ENCODE measurements at regions not wholly inside any gene's neighbourhood (a gene's known extent, or its start where the extent isn't known, plus 50 kb on each side); places are given as distances from the start of the nearest gene placed in this dataset.

DNA sequence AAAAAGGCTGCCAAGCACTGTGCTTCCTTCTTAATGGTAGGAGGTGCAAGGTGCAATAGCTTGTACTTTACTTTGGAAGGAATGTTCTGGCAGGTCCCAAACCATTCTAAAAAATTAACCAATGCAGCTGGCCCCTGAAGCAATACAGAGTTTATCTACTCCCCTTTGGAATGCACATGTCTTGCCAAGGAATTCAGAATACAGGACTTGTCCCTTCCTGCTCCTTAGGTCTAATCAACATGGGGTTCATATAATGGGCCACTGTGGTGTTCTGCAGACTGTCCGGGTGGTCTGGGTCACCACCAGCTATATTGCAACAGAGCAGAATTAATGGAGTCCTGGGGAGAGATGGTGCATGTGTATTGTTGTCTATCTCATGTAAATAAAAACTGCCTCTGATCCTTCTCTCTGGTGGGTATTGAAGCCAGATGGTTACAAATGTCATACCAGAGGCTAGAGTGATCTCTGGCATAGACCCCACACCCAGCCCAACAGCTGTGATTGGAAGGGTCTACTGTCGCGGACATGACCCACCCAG is 112.8 kb downstream of the RIPK4 start:
- TF ChIP-seq, protein P1, sequence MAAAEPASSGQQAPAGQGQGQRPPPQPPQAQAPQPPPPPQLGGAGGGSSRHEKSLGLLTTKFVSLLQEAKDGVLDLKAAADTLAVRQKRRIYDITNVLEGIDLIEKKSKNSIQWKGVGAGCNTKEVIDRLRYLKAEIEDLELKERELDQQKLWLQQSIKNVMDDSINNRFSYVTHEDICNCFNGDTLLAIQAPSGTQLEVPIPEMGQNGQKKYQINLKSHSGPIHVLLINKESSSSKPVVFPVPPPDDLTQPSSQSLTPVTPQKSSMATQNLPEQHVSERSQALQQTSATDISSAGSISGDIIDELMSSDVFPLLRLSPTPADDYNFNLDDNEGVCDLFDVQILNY (CRISPR knock-in tag; conservative IDR thresholded peaks at IDR 0.05), result no peak
- TF ChIP-seq RAD21 (CRISPR knock-in tag; IDR thresholded peaks at IDR 0.05) (no peak), RFX5 (IDR thresholded peaks at IDR 0.05; ENCODE audit: low read depth, low read length) (no peak), POLR2A (IDR thresholded peaks at IDR 0.05; ENCODE audit: insufficient read depth in 1 of 2, low read depth in 2 of 2, low read length in 2 of 2) (no peak), TAF1 (CRISPR knock-in tag; IDR thresholded peaks at IDR 0.05) (no peak), ZNF280B (CRISPR knock-in tag; IDR thresholded peaks at IDR 0.05; ENCODE audit: borderline replicate concordance) (no peak), DNMT3B (CRISPR knock-in tag; conservative IDR thresholded peaks at IDR 0.05) (no peak), ZNF766 (CRISPR knock-in tag; IDR thresholded peaks at IDR 0.05; ENCODE audit: borderline replicate concordance) (no peak), REPIN1 (CRISPR knock-in tag; IDR thresholded peaks at IDR 0.05; ENCODE audit: borderline replicate concordance, low read depth) (no peak), ZNF24 (IDR thresholded peaks at IDR 0.05) (no peak), NCOA1 (CRISPR knock-in tag; IDR thresholded peaks at IDR 0.05) (no peak), THYN1 (CRISPR knock-in tag; IDR thresholded peaks at IDR 0.05; ENCODE audit: borderline replicate concordance, low read depth) (no peak)
- TF ChIP-seq, protein P2, sequence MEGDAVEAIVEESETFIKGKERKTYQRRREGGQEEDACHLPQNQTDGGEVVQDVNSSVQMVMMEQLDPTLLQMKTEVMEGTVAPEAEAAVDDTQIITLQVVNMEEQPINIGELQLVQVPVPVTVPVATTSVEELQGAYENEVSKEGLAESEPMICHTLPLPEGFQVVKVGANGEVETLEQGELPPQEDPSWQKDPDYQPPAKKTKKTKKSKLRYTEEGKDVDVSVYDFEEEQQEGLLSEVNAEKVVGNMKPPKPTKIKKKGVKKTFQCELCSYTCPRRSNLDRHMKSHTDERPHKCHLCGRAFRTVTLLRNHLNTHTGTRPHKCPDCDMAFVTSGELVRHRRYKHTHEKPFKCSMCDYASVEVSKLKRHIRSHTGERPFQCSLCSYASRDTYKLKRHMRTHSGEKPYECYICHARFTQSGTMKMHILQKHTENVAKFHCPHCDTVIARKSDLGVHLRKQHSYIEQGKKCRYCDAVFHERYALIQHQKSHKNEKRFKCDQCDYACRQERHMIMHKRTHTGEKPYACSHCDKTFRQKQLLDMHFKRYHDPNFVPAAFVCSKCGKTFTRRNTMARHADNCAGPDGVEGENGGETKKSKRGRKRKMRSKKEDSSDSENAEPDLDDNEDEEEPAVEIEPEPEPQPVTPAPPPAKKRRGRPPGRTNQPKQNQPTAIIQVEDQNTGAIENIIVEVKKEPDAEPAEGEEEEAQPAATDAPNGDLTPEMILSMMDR (CRISPR knock-in tag; IDR thresholded peaks at IDR 0.05), result no peak
- TF ChIP-seq, protein P3, sequence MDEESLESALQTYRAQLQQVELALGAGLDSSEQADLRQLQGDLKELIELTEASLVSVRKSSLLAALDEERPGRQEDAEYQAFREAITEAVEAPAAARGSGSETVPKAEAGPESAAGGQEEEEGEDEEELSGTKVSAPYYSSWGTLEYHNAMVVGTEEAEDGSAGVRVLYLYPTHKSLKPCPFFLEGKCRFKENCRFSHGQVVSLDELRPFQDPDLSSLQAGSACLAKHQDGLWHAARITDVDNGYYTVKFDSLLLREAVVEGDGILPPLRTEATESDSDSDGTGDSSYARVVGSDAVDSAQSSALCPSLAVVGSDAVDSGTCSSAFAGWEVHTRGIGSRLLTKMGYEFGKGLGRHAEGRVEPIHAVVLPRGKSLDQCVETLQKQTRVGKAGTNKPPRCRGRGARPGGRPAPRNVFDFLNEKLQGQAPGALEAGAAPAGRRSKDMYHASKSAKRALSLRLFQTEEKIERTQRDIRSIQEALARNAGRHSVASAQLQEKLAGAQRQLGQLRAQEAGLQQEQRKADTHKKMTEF (CRISPR knock-in tag; IDR thresholded peaks at IDR 0.05), result no peak

All from HepG2 (cell line).